NCI-H1417 (cell line): ENCODE measurements at regions not wholly inside any gene's neighbourhood (a gene's known extent, or its start where the extent isn't known, plus 50 kb on each side); places are given as distances from the start of the nearest gene placed in this dataset.
"Not testable (repeated sequence)": the region's sequence is repeated elsewhere in the genome, so short reads cannot be mapped to it uniquely, and the experiment has no call there.

Source experiments
- DNase-seq, 3 experiments: peaks; one replicate each; lab custom pipeline; 2025; lab: John Stamatoyannopoulos, UW

DNA sequence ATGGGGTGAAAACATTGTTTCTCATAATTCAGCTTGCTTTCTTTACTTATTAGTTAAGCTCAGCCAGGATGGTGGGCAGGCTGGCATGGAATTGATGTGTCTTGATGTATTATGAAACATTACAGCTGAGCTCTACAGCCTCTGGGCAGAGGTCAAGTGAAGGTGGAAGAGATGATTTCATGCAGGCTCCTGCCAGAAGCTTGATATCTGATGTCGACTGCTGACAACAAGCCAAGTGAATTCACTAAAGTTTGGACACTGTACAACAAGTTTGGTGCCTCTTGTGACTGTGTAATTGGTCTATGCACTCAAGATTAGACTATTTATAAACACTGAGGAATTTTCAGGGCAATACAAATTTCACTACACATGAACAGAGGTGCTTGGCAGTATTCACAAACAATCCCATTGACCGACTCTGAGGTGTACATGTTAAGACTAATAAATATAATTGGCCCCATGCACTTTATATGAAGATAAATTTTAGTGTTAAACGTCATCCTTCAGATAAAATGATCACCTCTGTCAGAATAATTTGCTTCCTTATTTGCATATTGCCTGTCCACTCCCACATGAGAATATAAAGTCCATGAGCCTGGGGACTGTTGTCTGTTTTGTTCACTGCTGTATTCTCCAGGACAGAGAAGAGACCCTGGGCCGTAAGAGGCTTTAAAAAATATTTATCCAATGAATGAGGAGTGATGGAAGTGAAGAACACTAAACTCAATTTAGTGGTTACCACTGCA, 612.2 kb downstream of the IQCM start:
- DNase-seq = no peak

DNA sequence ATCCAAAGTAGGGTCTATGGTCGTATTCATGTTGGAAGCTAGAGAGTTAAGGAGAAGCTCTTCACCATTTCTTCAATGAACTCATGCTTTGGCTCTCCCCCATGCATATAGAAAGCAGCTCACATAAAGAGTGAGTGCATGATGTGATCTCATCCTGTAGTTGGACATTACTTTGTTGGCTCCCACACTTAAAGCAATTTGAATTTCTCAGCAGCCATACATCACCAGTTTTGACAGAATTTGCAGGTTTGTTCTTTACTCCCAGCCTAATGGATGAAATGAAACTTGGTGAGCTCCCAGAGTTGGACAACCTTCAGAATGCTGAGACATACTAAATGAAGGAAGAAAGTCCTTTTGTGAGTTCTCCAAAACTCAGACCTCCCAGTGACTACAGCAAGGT, 613.5 kb downstream of the IQCM start:
- no peak for DNase-seq

DNA sequence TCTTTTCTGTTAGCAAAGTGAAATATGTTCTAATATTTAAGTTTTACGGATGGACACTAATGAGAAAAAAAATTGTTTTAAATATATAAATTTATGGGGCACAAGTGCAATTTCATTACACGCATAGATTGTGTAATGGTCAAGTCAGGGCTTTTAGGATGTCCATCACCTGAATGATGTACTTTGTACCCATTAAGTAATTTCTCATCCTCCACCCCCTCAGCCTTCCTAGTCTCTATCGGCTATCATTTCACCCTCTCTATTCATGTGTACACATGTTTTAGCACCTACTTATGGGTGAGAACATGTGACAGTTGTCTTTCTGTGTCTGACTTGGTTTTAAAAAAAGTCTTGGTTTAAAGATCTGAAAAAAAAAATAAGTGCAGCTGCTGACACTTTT, 616.0 kb downstream of the IQCM start:
- no peak for DNase-seq

DNA sequence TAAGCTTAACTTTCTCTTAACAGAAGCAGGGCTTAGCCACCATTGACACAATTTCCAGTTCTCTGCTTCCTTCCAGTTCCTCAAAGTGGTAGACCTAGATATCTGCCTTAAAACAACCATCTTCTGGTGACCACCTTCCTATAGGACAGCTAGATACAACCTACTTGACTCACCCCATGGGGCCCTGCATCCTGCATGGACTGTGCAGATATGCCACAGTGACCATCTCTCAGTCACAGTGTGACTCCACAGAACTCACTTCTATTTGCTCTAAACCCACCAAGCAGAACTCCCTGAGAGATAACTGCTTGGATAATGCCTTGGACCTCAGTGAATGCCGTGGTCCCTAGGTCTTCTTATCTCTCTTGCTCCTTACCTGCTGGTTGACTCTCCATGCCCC, 621.6 kb downstream of the IQCM start:
- no peak for DNase-seq

DNA sequence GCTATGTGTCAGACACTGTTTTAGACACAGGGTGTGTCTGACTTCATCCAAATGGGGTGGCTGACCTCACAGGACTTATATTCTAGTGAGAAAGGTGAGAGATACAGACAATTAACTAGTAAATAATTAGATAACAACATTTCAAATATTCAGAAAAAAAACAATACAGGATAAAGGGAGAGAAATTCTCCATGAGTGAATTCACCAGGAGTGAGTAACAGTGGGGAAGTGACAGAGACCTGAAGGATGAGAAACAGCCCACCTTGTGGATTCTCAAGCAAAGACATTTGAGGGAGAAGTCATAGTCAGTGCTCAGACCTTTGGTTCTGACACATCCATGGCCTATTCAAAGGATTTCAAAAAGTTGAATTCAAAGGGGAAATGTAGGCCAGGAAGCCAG, 627.9 kb downstream of the IQCM start:
- no peak for DNase-seq

DNA sequence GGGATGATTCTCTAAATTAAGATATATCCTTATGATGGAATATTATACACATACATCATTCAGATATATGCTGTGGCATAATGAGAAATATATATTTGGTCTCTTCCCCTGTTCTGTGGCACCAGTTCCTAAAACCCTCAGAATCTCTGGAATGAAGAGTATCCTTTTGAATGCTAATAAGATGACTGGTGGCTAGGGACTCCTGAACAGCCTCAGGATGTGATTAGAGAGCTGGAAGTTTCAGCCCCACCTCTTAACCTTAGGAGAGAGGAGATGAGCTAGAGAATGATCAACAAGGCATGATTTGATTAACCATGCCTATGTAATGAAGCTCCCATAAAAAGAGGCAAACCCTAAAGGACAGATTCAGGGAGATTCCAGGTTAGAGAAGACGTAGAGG, 632.0 kb downstream of the IQCM start:
- no peak for DNase-seq

DNA sequence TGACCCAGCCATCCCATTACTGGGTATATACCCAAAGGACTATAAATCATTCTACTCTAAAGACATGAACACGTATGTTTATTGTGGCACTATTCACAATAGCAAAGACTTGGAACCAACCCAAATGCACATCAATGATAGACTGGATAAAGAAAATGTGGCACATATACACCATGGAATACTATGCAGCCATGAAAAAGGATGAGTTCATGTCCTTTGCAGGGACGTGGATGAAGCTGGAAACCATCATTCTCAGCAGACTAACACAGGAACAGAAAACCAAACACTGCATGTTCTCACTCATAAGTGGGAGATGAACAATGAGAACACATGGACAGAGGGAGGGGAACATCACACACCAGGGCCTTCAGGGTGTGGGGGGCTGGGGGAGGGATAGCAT, 634.2 kb downstream of the IQCM start:
- DNase-seq = not testable (repeated sequence)

DNA sequence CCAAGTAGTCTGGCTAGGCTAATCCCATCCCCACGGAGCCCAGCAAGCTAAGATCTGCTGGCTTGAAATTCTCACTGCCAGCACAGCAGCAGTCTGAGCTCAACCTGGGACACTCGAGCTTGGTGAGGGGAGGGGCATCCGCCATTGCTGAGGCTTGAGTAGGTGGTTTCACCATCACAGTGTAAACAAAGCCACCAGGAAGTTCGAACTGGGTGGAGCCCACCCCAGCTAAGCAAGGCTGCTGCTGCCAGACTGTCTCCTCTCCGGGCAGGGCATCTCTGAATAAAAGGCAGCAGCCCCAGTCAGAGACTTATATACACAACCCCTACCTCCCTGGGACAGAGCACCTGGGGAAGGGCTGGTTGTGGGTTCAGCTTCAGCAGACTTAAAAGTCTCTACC, 639.6 kb downstream of the IQCM start:
- DNase-seq = no peak

DNA sequence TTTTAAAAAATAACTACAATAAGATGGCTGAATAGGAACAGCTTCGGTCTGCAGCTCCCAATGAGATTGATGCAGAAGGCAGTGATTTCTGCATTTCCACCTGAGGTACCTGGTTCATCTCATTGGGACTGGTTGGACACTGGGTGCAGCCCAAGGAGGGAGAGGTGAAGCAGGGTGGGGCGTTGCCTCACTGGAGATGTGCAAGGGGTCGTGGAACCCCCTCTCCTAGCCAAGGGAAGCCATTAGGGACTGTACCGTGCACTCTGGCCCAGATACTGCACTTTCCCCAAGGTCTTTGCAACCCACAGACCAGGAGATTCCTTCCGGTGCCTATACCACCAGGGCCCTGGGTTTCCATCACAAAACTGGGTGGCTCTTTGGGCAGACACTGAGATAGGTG, 640.1 kb downstream of the IQCM start:
- DNase-seq = no peak

DNA sequence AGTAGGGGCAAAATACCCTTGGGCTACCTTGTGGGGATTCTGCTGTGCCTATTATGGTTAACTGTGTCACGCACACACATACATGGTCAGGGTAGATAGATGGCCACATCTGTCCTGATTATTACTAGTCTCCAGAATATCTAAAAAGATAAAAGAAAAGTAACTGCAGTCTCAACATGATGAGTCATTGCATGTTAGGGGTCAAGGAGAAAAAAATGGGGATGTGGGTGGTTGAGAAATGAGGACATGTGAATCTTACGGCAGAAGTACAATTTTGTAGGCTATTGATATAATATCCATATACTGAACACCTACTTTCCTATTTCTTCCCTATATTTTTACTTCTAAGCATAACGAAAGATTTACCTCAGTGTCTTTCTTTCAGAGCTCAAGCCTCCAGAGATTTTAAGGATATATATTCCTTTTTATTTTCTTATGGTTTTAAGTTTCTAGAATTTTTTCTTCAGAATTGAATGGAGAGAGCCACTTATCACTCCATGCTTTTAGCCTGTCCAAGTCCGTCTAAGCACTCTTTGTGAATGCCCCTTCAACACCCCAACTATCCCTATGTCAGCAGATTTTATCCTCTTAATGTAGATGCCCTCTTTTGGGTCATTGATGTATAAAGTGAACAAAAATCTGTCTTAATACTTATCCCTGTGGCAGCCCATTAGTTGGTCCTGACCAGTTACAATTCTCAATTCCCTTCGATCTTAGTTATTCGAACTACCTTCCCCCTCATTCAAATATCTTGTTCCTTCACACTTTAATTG, 642.2 kb downstream of the IQCM start:
- DNase-seq = no peak

DNA sequence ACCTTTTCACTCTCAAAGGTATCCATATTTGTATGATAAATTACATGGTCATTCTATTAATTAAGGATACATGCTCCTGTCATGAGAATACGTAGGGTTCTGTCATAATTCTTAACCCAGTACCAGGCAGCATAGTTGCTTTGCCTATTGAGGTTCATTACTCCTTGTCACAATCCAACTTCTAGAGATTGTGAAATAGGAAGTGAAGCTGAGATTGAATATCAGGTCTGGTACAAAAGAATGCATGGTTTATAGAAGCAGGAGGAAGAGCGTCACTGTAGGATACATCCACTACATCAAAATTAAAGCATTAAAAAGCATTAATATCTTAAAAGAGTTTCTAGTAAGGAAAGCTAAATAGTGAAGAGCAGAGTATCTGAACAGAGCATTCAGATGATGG, 647.0 kb downstream of the IQCM start:
- DNase-seq = no peak

DNA sequence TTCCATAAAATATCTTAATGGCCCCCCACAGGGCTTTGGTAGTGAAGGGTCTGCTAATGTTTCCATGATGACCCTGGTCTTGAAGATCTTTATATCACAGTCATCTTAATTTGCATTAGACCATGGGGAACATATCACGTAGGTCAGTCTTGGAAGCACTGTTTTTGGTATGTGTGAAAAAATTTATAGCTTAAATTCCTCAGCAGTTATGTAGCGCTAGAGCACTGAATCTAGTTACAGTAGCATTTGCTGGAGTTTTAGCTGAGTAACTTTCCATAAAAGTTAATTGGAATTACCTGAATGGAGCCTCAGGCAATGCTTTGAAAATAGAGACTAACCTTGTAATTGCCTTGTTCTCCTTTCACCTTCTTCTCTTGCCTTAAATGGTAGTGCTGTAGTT, 648.8 kb downstream of the IQCM start:
- no peak for DNase-seq

DNA sequence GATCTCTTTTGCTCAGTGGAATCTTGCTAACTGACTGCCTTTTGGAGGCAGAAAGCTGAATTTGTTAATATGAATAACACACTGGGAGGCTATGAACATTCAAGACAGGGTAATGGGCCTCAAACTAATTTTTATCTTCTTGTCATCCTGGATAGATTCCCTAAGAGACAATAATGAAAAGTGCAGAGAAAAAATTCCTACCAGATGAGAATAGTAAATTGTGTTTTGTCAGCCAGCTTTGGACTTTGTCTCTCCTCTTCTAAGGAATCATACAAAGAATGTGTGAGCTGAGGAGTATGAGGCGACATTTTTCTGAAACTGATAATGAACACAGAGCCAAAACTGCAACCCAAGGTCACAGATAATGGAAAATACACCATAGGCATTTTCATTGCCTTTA, 649.3 kb downstream of the IQCM start:
- no peak for DNase-seq

DNA sequence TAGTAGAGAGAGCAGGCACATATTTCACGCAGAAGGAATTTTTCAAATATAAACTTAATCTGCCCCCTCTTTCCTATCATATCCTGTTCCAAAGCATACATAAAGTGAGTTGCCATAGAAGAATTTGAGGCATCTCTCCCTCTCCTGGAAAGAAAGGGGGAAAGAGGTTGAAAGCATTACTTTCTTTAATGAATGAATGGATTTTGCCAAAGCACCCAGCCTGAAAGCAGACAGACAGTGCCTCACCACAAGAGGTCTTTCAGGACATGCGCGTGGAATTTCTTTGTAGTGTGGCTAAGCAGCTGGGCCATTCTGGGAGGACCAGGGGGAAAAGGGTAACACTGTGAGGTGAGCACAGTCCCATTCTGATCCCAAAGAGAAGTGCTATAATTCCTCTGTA, 651.4 kb downstream of the IQCM start:
- no peak for DNase-seq

DNA sequence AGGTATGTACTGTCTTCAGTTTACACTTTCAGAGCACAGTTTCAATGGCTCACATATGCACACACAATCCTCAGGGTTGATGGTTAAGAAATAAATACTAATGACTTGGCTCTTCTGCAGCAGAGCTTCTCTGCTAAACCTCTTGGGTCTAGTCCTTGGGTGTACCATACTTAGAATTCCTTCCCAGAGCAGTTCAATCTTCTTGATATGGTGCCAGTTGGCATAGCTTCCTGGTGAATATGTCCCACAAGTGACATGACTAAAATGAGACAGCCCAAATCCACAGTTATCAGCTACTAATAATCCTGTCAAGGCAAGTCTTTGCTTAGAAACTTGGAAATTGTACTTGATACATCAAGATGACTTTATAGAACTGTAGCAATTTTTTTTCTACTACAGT, 654.4 kb downstream of the IQCM start:
- no peak for DNase-seq

DNA sequence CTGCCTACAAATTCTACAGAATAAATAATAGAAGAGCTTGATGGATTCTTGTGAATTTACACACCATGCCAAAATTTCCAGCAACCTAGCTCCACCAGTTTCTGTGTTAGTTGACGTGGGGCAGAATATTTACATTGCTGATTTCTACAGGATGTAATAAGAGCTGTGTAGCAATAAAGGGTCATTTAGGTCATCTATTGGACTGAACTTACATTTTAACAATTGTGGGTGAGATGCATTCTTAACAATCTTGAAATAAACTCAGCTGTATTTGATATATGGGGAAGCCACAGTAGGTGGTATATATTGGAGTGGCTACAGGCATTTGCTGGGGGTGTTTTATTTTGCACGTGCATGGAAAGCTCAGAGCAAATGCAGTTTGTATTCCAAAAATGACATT, 655.3 kb downstream of the IQCM start:
- DNase-seq = no peak

DNA sequence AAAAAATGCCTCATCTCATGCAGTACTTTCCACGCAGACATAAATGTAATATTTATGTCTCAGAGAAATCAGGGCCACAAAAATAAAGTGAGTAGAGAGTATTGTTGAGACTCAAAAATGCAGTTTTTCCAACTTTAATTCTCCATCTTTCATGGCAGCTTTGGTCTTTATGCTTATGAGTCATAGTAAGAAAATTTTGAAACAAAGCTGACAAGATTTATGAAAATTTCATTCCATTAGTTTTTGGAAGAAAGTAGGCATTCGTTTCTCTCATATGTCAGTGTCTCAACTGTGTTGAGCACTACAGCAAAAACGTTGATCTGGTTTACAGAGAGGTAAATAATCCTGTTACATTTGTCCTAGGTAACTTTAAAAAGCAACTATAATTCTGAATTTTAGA, 656.8 kb downstream of the IQCM start:
- no peak for DNase-seq

DNA sequence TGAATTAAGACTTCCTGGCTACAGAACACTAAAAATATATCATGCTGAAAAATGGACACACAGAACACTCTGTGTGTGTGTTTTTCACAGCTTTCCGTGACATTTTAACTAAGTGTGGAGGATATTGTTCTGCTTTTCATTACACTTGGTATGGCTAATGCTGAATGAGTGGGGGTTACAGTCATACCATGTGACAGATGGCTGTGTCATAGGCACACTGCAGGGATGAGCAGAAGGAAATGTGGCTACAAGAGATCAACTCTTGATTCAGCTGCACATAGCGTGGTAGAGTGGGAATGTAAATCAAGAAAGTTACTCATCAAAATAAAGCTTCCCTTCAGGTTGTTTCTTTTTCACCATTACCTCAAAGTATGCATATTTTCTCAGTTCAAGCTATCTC, 669.8 kb downstream of the IQCM start:
- DNase-seq = no peak

DNA sequence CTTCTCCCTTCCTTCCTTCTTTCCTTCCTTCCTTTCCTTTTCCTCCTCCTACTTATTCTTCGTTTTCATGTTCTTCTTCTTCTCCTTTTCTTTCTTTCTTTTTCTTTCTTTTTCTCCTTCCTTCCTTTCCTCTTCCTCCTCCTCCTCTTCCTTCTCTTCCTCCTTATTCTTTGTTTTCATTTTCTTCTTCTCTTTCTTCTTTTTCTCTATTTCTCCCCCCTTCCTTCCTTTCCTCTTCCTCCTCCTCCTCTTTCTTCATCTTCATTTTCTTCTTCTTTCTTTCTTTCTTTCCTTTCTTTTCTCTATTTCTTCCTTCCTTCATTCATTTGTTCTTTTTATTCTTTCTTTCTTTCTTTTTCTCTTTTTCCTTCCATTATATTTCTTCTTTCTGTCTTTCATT, 671.6 kb downstream of the IQCM start:
- DNase-seq = no peak

DNA sequence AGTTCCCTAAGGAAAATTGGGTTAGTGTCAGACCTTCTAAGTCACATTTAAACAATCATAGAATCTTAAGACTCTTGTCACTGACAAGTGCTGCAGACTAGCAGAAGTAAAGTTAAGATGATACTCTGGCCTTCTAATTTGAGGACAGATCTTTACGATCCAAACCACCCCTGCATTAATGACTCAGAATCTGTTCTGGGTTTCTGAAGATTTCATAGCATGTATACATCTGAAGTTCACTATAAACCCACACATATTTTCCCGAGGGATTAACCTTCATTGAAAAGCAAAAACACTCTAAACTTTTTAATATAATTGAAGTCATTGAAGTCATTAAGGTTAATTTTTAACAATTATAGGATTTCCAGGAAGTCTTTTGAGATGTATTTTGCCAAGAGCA, 674.3 kb downstream of the IQCM start:
- DNase-seq = no peak

DNA sequence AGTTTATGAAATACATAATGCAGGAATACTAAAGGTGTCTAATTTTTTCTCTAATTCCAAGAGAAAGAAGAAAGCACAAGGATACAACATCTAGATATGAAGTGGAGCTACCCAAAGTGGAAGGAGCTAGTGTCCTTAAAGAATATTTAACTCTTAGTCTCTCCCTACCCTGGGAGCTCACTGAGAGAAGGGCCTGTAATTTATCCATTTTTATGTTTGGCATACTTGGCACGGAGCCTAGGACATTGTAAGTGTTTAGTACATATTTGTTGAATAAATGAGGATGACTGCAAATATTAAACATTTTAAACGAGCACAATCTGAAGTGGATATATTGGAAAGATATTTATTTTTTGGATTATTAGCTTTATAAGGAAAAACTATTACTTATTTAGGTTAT, 674.8 kb downstream of the IQCM start:
- DNase-seq = peak in 2 of 3 experiments; percentile 2 to 15

DNA sequence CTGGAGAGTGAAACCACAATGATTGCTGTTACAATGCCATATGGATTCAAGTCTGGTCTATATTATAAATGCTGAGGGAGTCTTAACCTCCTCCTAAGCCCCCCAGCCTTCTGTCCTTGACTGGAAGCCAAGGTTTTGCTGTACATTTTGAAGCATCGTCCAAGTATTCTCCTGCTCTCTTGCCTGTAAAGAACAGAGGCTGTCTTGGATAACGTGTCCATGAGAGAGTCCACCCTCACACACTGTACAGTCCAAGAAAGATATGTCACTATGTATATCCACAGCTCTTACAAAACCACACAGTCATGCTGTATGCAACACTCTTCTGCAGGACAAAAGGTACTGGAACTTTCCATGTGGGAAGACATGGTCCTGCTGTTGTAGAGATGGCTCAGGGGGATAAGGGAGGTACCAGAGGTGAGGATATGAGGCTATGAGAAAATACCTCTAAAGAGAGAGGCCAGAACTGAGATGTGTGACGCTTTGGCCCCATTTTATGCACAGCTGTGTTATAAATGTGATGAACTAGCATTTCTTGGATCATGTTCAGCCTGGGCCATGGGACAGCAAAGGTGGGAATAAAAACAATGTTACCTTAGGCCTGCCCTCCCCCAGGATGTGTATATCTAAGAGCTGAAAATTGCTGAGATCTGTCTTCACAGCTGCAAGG, 678.6 kb downstream of the IQCM start:
- no peak for DNase-seq

DNA sequence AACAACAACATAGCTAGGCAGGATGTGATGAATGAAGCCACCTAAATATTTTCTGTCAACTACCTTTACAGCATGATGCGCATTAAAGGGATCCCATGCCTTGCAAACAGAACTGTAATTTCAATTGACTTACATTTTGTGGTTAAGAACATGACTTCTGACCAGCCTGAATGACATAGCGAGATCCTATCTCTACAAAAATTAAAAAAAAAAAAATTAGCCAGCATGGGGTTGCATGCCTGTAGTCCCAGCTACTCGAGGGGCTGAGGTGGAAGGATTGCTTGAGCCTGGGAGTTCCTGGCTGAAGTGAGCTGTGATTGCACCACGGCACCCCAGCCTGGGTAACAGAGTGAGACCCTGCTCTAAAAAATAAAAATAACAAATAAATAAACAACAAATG, 680.6 kb downstream of the IQCM start:
- no peak for DNase-seq
